GM19328 (cell line): ENCODE measurements at regions not wholly inside any gene's neighbourhood (a gene's known extent, or its start where the extent isn't known, plus 50 kb on each side); places are given as distances from the start of the nearest gene placed in this dataset.

ENCODE experiments used
- ATAC-seq: cut with Tn5 transposase; IDR thresholded peaks from one replicate; pipeline ENCODE4 v1.9.1; 2021; ENCODE audit warnings: mild to moderate bottlenecking, moderate library complexity; ENCODE audit not compliant: unreplicated experiment

DNA sequence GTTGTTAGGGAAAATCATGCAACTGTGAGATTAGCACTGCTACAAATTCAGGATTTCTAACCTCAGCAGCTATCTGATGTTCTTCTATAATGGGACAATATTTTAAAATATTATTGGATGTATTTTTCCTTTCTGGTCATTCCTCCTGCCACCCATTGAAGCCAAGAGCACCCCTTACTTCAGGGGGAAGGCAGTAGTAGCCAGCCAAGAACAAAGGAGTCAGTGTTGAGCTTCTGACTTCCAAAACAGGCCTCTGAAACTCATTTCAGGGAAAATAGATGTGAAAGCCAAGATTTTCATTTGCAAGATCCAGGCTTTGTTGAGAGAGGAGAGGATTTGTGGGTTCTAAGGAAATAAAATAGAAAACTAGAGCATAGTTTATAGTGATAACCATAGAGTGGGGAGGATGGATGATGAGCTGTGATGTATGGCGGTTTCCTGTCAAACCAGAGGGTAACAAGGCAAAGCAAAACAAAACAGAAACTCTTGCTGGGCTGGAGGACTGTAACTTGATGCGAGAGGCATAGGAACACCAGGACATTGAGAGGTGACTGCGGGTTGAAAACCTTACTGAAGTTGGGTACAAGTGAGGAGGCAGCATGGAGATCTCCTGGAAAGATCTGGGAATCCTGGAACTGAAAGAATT is 173.7 kb upstream of the LEF1 start:
- no peak for ATAC-seq

DNA sequence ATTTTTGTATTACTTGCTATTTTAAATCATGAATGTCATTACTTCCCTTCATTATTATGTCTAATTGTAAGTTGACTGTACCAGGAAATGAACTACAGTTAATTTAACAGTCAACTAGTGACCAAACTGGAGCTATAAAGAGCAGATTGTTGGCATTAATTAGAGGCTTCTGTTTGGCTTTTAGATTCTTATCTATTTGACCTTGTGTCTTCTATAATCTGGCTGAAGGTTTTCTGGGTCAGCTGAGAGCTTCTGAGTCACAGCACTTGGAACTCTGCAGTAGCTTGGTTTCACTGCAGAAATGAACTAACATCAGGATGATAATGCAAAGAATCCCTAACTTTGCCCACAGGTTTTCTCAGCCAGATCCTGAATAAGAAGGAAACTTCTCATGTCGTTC is 169.2 kb upstream of the LEF1 start:
- ATAC-seq: no peak

DNA sequence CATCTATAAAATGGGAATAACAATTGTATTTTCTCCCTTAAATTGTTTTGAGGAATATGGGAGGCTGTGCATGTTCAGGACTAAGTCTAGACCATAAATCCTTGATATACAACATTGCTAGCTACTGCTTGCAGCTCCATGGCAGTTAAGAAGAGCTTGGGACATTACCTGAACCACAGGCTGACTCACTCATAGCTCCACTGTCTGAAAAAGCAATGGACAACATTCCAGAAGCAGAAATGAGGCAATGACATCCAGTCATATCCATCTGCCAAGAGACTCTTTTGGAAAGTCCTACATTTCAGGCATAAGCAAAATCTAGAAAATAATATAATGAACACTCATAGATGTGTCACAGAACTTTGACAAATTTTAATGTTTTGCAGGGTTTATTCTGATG is 167.3 kb upstream of the LEF1 start:
- no peak for ATAC-seq

DNA sequence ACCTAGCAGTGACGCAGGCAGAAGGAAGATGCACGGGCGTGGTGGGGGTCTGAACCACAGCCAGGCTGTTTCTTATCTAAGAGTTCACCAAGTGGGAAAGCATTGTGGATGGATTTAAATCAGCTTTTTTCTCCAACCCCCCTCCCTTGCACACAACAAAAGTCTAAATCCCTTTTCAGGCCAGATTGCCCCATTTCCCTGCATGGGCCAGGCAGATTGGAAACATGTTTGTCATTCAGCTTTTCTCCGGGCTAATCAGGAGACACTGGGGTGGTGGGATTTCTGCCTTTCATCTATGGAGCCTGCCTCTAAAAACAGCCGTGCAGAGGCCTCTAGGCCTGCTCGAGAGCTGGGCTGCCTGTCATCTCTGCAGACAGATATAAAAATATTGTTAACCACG is 166.3 kb upstream of the LEF1 start:
- no peak for ATAC-seq

DNA sequence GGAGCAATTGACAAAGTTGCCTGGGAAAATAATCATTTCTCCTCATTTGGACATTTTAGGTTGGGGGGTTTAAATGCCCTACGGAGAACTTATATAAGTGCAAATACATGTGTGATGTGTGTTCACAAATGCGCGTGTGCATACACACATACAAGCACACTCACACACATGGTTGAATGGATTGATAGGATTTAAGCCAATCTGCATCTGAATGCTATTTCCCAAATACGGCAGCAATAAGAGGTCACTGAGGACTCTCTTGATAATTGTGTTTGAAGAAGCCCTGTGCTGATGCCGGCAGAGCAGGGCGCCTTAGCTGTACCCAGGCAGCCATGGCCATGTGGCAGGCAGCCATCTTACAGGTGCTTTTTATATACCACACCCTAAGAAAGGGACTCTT is 165.3 kb upstream of the LEF1 start:
- ATAC-seq: no peak

DNA sequence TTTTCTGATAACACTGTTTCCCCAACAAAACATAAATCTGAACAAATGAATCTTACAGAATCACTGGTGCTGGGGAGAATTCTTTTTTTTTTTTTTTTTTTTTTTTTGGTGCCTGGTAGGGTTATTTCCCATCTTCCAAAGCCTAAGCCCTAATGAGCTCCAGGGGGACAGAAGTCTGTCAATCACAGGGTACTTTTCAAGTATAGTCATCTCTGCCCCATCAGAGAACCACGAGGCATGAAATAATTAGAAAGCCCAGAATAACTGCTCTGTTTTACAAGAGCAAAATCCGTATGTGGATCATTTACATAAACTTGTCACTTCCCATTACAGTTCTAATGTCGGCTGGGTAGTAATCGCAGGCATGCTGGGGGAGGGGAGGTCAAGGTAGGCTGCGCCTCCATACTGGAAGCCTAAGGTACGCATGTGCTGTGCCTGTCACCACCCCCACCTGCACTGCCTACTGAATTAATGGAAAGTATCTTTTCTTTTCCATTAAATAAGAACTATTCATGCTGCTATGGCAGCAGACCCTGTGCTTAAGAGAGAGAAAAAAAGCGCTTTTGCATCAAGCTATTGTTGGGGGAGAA is 164.7 kb upstream of the LEF1 start:
- ATAC-seq: no peak

DNA sequence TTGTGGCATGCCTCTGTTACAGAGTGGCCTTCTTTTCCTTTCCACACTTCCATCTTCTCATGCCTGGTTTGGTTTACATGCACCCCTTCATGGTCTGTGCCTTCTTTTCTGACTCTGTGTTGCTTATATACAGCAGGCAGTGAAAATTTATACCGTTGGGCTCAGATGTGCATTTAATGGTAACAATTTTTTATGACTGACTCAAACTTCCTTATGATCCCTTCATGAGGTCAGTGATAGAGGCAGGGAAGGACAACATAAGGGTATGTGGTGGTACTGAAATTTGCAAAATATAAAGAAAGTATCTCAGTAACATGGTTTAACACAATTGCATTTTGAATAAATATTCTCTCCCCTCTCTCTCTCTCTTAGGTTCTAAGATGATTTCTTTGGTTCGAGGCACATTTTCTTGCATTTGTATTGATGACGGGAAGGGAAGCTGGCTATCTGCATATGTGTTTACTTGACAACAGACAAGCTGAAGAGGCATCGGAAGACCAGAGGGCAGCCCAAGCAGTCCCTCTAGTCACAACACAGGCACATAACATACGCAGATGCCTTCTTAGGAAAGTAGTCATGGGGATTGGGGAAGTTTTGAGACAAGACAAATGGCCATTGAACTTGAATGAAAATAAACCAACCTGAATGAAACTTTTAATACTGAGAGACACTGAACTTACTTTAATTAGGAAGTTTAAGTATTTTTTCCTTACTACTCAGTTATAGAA is 163.3 kb upstream of the LEF1 start:
- no peak for ATAC-seq

DNA sequence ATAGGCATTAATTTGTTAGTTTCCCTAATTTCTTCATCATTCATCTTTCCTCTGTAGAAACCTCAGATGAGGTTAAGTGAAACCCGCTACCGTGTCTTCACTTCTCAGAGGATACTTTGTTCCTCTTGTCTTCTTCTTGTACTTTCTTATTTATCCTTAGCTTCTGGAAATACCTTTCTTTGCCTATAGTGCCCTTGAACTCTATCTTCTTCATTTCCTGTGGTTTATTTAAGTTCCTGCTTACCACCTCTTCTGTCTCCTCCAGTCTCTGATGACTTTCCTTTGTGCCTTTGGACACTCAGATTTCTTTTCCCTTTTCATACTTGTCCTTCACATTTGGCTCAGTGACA is 159.6 kb upstream of the LEF1 start:
- ATAC-seq: no peak

DNA sequence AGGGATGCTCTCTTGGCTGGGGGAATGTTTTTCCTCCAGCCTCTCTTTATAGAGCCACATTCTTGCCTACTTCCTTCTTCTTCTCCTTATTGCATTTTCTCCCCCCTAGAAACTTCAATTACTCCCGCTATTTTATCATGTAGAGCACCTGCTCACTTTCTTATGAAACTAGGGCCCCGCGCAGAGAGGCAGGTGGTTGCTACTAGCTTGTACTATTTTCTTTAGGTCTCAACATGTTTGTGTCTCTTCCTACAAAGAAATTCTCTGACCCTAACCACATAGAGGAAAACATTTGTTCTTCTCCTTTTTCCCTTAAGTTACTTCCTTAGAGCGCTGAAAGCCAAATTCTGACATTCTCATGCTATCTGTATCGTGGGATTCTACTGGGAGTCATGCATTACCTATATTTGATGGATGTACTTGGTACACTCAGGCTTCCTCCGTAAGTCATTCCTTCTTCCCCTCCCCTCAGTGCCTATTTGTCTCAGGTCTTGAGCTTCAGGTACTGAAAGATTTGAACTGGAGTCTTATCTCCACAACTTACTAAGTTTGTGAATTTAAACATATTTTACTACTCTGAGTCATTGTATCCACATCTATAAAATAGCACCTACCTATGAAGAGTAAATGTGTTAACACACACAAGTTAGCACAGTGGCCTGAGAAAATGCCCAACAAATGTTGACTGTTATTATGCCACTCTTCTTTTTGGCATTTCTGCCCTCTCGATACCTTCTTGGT is 159.1 kb upstream of the LEF1 start:
- ATAC-seq: no peak

DNA sequence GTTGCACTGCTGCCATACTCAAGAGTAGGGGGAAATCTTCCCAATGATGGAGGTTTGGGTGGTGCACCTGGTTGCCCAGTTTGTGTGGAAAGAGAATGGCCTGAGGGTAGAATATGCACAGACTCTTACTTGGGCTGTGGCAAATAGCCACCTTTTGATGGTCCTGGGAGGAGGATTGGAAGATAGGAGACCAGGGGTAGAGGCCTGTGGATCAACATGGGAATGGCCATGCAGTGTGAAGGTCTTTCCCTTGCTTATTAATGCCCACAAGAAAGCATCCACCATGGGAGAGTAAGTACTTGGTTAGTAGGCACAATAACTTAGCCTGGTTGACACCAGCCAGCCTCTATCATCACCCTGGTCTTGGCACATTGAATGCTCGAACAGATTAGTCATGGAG is 156.8 kb upstream of the LEF1 start:
- no peak for ATAC-seq

DNA sequence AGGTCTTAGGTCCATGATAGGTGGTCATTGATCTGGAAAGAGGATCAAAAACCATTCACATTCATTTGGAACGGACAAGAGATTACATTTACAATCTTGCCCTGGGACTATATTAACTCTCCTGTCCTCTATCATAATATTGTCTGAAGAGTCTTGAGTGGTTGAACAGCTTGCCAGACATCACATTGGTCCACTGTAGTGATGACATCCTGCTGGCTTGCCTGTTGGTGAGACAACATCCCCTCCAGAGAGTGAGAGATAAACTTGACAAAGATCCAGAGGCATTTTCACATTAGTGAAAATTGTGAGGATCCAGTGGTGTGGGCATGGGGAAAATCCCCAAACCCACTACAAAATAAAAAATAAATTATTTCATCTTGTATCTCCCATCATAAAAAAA is 155.7 kb upstream of the LEF1 start:
- no peak for ATAC-seq

DNA sequence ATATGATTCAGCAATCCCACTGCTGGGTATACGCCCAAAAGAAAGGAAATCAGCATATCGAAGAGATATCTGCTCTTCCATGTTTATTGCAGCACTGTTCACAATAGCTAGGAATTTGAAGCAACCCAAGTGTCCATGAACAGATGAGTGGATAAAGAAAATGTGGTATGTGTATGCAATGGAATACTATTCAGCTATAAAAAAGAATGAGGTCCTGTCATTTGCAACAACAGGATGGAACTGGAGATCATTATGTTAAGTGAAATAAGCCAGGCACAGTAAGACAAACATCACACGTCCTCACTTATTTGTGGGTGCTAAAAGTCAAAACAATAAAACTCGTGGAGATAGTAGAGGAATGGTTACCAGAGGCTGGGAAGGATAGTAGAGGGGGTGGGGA is 153.8 kb upstream of the LEF1 start:
- ATAC-seq: no peak

DNA sequence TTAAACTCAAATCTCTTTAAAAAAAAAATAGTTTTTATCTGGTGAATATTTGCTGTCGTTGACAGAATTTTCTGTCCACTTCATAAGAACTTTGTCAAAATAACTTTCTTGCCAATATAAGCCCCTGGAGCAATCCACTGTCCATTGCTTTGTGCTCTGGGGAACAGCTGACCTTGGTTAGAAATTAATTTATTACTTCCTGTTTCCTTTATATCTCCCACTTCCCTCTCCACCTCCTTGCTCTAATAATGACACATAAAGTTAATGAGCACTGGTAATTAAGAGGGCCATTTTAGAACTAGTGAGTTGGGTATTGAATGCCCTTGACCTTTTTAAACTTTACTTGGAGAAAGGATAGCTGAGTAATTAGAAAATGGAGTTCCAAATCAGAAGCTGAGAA is 151.3 kb upstream of the LEF1 start:
- ATAC-seq: no peak

DNA sequence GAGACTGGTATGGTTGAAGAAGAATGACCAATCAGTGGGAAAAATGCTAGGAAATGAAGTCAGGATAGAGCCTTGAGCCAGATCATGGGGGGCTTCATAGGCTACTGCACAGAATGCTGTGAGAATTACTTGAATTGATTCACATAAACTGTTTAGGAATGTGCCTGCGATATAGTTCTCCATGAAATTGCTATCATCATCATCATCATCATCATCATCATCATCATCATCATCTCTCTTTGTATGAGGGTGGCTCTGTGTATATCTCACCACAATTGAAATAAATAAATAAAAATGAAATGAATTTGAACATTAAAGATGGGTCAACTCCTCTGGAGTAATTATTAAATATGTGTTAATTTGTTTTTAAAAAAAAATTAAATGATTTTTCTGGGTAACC is 148.6 kb upstream of the LEF1 start:
- no peak for ATAC-seq

DNA sequence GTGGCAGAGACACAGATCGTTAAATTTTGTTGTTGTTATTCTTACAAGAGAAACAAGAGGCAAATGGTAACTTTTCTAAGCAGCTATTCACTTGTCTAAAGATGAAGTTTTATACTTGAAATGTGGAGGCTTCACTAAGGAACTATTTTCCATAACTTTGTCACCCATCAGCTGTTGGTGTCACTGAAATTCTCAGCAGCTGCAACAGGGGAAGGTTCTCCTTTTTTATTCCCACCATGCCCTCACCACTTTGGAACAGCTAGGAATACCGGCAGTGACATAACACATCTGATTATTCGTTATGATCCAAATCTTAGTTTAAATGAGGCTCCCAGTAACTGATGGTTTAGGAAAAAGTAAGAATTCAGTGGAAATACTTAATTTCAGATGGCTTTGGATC is 147.0 kb upstream of the LEF1 start:
- ATAC-seq: no peak

DNA sequence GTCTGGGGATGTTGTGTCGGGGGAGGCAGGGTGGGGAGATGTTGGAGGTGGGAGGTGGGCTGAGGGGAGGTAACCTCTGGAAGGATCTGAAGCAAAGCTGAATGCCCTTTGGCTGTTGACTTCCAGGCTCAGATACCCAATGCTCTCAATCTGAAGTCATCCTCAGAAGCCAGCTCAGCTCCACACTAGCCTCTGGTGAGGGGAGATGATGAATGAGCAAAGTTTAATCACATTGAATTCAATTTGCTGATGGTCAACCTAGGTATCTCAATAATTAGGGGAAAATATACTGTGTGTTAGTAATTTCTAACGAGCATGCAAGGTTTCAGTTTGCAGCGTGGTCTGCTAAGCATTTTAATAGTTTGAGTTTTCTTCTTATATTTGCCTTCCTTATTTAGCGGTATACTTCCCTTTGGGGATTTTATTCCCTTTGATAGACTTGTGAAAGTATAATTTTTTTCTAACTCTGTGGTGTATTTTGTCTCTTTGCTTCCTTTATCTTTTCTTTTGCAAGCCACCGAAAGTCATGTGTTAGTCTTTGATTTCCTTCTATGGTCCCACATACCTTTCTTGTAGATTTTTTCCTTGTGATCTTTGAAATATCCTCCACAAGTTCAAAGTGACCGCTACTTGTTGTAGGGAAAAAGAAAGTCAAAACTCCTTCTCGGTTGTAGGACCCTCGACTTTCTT is 146.3 kb upstream of the LEF1 start:
- ATAC-seq: no peak

DNA sequence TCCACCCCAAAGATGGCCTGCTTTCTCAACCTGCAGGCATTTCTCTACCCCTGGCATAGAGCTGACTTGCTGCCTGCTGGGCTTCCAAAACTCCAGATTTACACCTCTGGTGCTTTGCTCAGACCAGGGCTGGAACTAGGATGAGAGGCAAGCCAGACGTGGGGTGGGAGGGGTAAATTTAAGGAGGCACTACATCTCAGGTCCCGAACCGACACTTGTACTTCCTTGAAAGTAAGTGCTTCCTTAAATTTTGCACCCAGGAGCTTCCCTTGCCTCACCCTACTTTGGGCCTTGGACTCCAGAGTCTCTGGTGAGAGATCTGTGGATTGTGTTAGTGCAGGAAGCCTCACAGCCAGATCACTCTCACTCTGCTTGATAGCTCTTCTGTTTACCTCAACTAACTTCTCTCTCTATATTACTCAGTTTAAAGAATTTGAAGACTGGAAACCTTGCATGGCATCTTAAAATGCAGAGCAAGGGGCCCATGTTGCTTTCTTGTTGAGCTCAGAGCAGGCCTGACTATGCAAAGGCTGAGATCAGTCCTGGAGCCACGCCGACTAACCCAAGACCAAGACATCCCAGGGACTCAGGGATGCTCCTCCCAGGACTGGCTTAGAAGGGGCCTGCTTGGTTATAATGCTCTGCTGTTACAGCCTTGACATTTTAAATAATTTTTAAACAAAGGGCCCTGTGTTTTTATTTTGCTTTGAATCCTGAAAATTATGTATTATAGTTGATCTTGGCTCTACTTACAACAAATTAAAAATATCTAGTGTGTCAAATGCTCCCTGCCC is 145.0 kb upstream of the LEF1 start:
- no peak for ATAC-seq

DNA sequence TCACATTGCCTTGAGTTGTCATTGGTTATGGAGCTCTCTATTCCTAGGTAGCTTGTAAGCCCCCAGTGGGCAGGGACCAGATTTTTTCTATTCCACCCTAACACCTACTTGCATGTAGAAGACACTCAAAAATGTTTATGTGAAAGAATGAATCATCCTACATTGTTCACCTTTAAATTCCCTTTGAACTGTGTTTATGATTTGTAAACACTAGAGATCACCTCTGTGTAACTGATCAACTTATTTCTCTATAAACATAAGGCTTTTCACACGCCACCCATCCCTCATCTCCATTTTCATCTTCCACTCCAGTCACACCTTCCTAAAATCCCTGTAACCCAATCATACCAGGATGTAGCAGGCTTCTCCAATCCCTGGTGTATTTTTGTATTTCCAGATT is 142.6 kb upstream of the LEF1 start:
- no peak for ATAC-seq

DNA sequence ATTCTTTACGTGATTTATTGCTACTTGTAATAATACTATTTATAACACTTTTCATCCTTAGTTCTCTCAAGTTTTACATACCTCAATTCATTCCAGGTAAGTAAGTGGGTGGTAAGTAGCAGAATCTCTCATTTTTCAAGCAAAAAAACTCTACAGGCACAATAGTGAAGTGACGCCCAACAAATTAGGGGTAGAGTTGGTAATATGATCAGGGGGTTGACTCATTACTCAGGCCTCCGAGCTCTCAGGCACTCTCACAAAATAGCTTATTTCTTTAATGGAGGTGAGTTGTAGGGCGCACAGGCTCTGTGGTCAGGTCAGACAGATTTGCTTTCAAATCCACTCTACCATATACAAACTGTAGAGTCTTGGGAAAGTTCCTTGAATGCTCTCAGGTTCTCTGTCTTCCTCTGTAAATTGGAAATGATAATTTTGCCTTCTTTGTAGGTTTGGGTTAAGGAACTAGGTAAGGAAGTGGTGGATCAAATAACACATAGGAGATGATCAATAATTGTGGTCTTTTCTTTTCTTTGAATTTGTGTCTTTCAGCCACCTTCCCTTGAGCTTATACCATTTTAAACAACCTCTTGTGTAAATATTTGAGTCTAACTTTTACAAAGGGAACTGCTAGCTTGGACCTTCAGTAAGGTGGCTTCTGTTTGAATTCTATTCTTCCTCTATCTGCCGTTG is 134.9 kb upstream of the LEF1 start:
- ATAC-seq: no peak
